SK-N-SH (cell line): ENCODE measurements at regions not wholly inside any gene's neighbourhood (a gene's known extent, or its start where the extent isn't known, plus 50 kb on each side); places are given as distances from the start of the nearest gene placed in this dataset.

Experiments used
- CTCF ChIA-PET: fragments of 300-600, 350-600 bp; formaldehyde crosslinking; extraction: SDS; loops from one replicate; lab custom pipeline; 2021; lab: Yijun Ruan, JAX
- POLR2A ChIA-PET: fragments of 350-600 bp; sonication (Branson Sonifier 250); formaldehyde crosslinking; extraction: SDS; loops from one replicate; lab custom pipeline; 2020; ENCODE audit warnings: antibody characterized with exemption, inconsistent platforms; lab: Yijun Ruan, JAX
- DNase-seq: peaks from one replicate; pipeline ENCODE4 v3.0.0; 2012
- H2AFZ ChIP-seq: fragments of 200-600 bp; sonication (generic); 2 replicates; pipeline ENCODE4 v1.8.1; 2016; ENCODE audit warnings: antibody characterized with exemption, mild to moderate bottlenecking, low read depth
- H3F3A ChIP-seq: fragments of 200-600 bp; sonication (generic); replicated peaks from 2 replicates; pipeline ENCODE3; 2016; ENCODE audit warnings: antibody characterized with exemption, mild to moderate bottlenecking; ENCODE audit not compliant: insufficient read depth
- H3K27ac ChIP-seq, 2 experiments: fragments of 200-500 bp in 1 of 2; fragments of 200-600 bp in 1 of 2; sonication (Bioruptor generic) in 1 of 2; sonication (generic), shearing (Covaris generic) in 1 of 2; 2 replicates each; pipeline versions ENCODE4 v1.5.1 to v1.6.1; 2014 to 2016; ENCODE audit warnings: low read depth in 2 of 2, inconsistent platforms in 1 of 2, low read length in 1 of 2, mild to moderate bottlenecking in 1 of 2, mixed read lengths in 1 of 2
- H3K27me3 ChIP-seq: fragments of 200-600 bp; sonication (generic), shearing (Covaris generic); 2 replicates; pipeline ENCODE4 v1.6.1; 2016; ENCODE audit warnings: mixed run types; ENCODE audit not compliant: insufficient read depth
- H3K36me3 ChIP-seq, 2 experiments: fragments of 200-500 bp in 1 of 2; fragments of 200-600 bp in 1 of 2; sonication (Bioruptor generic) in 1 of 2; sonication (generic) in 1 of 2; replicated peaks in 1 of 2; 2 replicates each; pipeline versions ENCODE3 to v1.5.1; 2014 to 2016; ENCODE audit warnings: low read length in 1 of 2, mild to moderate bottlenecking in 1 of 2; ENCODE audit not compliant: insufficient read depth in 2 of 2, control insufficient read depth in 1 of 2
- H3K4me1 ChIP-seq, 2 experiments: fragments of 200-500 bp in 1 of 2; fragments of 200-600 bp in 1 of 2; sonication (Bioruptor generic) in 1 of 2; sonication (generic), shearing (Covaris generic) in 1 of 2; 2 replicates each; pipeline versions ENCODE4 v1.5.1 to v1.6.1; 2014 to 2016; ENCODE audit warnings: low read depth in 1 of 2, low read length in 1 of 2, mixed run types in 1 of 2; ENCODE audit not compliant: insufficient read depth in 2 of 2, control insufficient read depth in 1 of 2
- H3K4me2 ChIP-seq: fragments of 200-600 bp; sonication (generic), shearing (Covaris generic); 2 replicates; pipeline ENCODE4 v1.6.1; 2017; ENCODE audit warnings: mixed run types
- H3K4me3 ChIP-seq, 2 experiments: fragments of 200-500 bp in 1 of 2; fragments of 200-600 bp in 1 of 2; sonication (Bioruptor generic) in 1 of 2; sonication (generic), shearing (Covaris generic) in 1 of 2; 2 replicates each; pipeline versions ENCODE4 v1.5.1 to v1.8.1; 2014 to 2016; ENCODE audit warnings: low read depth in 2 of 2, inconsistent platforms in 1 of 2, low read length in 1 of 2, mild to moderate bottlenecking in 1 of 2, mixed read lengths in 1 of 2, moderate library complexity in 1 of 2
- H3K79me2 ChIP-seq: fragments of 200-600 bp; sonication (generic); 2 replicates; pipeline ENCODE4 v1.8.1; 2017; ENCODE audit warnings: mild to moderate bottlenecking; ENCODE audit not compliant: insufficient read depth
- H3K9ac ChIP-seq: fragments of 200-600 bp; sonication (generic); 2 replicates; pipeline ENCODE4 v1.6.1; 2017; ENCODE audit warnings: mixed run types
- H3K9me2 ChIP-seq: fragments of 200-600 bp; sonication (generic); 2 replicates; pipeline ENCODE4 v1.6.1; 2017; ENCODE audit warnings: mixed run types
- H3K9me3 ChIP-seq: fragments of 200-600 bp; sonication (generic); 2 replicates; pipeline ENCODE4 v1.6.1; 2017; ENCODE audit warnings: mixed run types, mild to moderate bottlenecking, moderate library complexity
- H4K20me1 ChIP-seq: fragments of 200-600 bp; sonication (generic); 2 replicates; pipeline ENCODE4 v1.6.1; 2017; ENCODE audit warnings: mild to moderate bottlenecking, mixed run types; ENCODE audit not compliant: insufficient read depth
- CTCF ChIP-seq: fragments of 200-600 bp; sonication (generic); IDR thresholded peaks from 2 replicates; pipeline ENCODE4 v1.6.1; 2017; ENCODE audit warnings: antibody characterized with exemption, mild to moderate bottlenecking, moderate library complexity
- EZH2phosphoT487 ChIP-seq: fragments of 200-600 bp; sonication (generic); IDR thresholded peaks from 2 replicates; pipeline ENCODE4 v1.6.1; 2017; ENCODE audit warnings: low read depth, mixed run types, mild to moderate bottlenecking, antibody characterized with exemption, moderate library complexity, borderline replicate concordance
- FOSL2 ChIP-seq: IDR thresholded peaks from 2 replicates; pipeline ENCODE4 v1.4.0; 2012; ENCODE audit warnings: low read depth, mild to moderate bottlenecking, moderate library complexity, borderline replicate concordance
- FOXJ3 ChIP-seq: sonication (generic); formaldehyde crosslinking; IDR thresholded peaks from 2 replicates; pipeline ENCODE4 v1.5.1; 2020; ENCODE audit warnings: mild to moderate bottlenecking, missing genetic modification reagents
- FOXM1 ChIP-seq: IDR thresholded peaks from 2 replicates; pipeline ENCODE4 v1.4.0; 2012; ENCODE audit warnings: low read depth, mild to moderate bottlenecking
- GABPA ChIP-seq: IDR thresholded peaks from 2 replicates; pipeline ENCODE4 v1.4.0; 2012; ENCODE audit warnings: low read depth, mild to moderate bottlenecking
- MXI1 ChIP-seq: IDR thresholded peaks from 2 replicates; pipeline ENCODE4 v1.6.1; 2012; ENCODE audit warnings: mild to moderate bottlenecking, low read depth, low read length, improper control_type of control experiment
- RCOR1 ChIP-seq: fragments of 150-350 bp; IDR thresholded peaks from 2 replicates; pipeline ENCODE4 v1.6.1; 2017; ENCODE audit warnings: antibody characterized with exemption, low read length
- REST ChIP-seq: IDR thresholded peaks from 2 replicates; pipeline ENCODE4 v1.6.1; 2012; ENCODE audit warnings: mild to moderate bottlenecking, low read depth, low read length, moderate library complexity
- SIN3A ChIP-seq: IDR thresholded peaks from 2 replicates; pipeline ENCODE4 v1.6.1; 2012; ENCODE audit warnings: low read depth, mild to moderate bottlenecking, low read length, moderate library complexity, borderline replicate concordance
- SMC3 ChIP-seq: IDR thresholded peaks from 2 replicates; pipeline ENCODE4 v1.6.1; 2012; ENCODE audit warnings: low read depth, low read length, improper control_type of control experiment
- TAF1 ChIP-seq: IDR thresholded peaks from 2 replicates; pipeline ENCODE4 v1.6.1; 2012; ENCODE audit warnings: low read depth, mild to moderate bottlenecking, low read length, moderate library complexity, borderline replicate concordance
- TCF12 ChIP-seq: IDR thresholded peaks from 2 replicates; pipeline ENCODE4 v1.4.0; 2012
- TEAD4 ChIP-seq: IDR thresholded peaks from 2 replicates; pipeline ENCODE4 v1.4.0; 2012; ENCODE audit warnings: mild to moderate bottlenecking, borderline replicate concordance; ENCODE audit not compliant: insufficient read depth
- USF2 ChIP-seq: fragments of 150-350 bp; IDR thresholded peaks from 2 replicates; pipeline ENCODE4 v1.6.1; 2017; ENCODE audit warnings: antibody characterized with exemption, low read length, low read depth, borderline replicate concordance
- YY1 ChIP-seq: IDR thresholded peaks from 2 replicates; pipeline ENCODE4 v1.4.0; 2012; ENCODE audit warnings: low read depth, mild to moderate bottlenecking
- WGBS: methylation state at CpG from one replicate; pipeline ENCODE4 v1.1.6; 2017; ENCODE audit warnings: low lambda C conversion rate; 5-methylcytosine and 5-hydroxymethylcytosine counted together

GRCh38 chr12:28938581-28939235, 210.4 kb upstream of the FAR2 start:
- CTCF ChIA-PET, result interaction anchor here (1.0 kb wide), 1 partner anchor 10 kb away, joined by 3 read pairs; no protein-coding TSS in a partner anchor
- Histone ChIP-seq H3K27me3 (no peaks in the 10 kb centered on the region), H3F3A (peaks cover 5% of the 10 kb centered on the region), H2AFZ (no peak overlapping the region), H3K4me1 (no peaks in the 10 kb centered on the region; a peak in 2 of 4 replicates), H3K4me2 (no peak overlapping the region), H3K79me2 (no peaks in the 10 kb centered on the region), H4K20me1 (no peaks in the 10 kb centered on the region), H3K27ac (peak overlapping the region in 1 of 2 experiments; percentile 29; a peak in 1 of 4 replicates), H3K9me2 (no peaks in the 10 kb centered on the region), H3K36me3 (no peaks in the 10 kb centered on the region), H3K9me3 (no peaks in the 10 kb centered on the region), H3K9ac (no peak overlapping the region), H3K4me3 (no peak overlapping the region)
- WGBS, result 73% methylated on average over 11 of the region's 11 CpGs
- no peak for DNase-seq
- POLR2A ChIA-PET, result no interaction called here
- TF ChIP-seq TAF1 (no peak), FOXM1 (no peak), EZH2phosphoT487 (no peak), USF2 (no peak), GABPA (no peak), TEAD4 (no peak), TCF12 (no peak), FOSL2 (no peak), SIN3A (no peak), MXI1 (no peak), RCOR1 (no peak), FOXJ3 (CRISPR knock-in tag) (no peak), CTCF (no peak), REST (no peak), SMC3 (no peak), YY1 (no peak)
